LNCAP (cell line): ENCODE measurements at regions not wholly inside any gene's neighbourhood (a gene's known extent, or its start where the extent isn't known, plus 50 kb on each side); places are given as distances from the start of the nearest gene placed in this dataset.

Experiments used
- TF ChIP-seq, protein P1 (sequence below): fragments of 450-650 bp; IDR thresholded peaks from 2 replicates; pipeline ENCODE4 v1.5.1; 2017; ENCODE audit warnings: mild to moderate bottlenecking

DNA sequence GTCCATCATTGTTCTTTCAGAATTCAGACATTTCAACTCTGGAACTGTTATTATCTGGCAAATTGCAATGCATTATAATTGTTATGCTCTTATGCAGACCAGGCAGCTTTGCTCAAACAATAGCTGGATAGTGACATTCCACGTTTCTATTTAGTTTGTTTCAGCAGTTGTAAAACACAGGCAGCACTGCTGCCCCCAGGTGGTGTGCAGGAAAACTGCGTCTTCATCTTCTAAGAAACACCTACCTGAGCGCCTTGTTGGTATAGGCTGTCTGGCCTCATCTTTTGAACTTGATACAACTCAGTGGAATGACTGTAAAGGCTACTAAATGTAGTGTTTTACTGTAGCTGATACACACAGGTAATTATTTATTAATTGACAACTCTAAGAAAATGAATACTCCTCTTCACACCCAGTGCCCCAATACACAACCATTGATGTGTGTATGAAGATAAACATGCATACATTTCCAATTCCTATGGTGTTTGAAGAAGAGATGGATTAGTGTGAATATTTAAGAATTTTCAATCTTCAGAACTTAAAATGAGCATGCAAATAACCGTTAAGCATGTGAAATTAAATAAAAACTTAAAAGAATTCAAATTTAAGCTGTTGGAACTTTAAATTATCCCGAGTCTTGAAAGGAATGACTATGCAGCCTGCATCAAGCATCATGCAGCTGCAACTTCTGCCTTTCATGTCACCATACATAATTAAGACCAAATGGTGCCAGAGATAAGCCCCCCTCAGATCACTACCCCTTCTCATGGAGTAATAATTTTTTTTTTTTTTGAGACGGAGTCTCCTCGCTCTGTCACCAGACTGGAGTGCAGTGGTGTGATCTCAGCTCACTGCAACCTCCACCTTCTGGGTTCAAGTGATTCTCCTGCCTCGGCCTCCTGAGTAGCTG is 85.6 kb downstream of the CD8B2 start:
- TF ChIP-seq, protein P1, sequence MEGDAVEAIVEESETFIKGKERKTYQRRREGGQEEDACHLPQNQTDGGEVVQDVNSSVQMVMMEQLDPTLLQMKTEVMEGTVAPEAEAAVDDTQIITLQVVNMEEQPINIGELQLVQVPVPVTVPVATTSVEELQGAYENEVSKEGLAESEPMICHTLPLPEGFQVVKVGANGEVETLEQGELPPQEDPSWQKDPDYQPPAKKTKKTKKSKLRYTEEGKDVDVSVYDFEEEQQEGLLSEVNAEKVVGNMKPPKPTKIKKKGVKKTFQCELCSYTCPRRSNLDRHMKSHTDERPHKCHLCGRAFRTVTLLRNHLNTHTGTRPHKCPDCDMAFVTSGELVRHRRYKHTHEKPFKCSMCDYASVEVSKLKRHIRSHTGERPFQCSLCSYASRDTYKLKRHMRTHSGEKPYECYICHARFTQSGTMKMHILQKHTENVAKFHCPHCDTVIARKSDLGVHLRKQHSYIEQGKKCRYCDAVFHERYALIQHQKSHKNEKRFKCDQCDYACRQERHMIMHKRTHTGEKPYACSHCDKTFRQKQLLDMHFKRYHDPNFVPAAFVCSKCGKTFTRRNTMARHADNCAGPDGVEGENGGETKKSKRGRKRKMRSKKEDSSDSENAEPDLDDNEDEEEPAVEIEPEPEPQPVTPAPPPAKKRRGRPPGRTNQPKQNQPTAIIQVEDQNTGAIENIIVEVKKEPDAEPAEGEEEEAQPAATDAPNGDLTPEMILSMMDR: peak; percentile 75

DNA sequence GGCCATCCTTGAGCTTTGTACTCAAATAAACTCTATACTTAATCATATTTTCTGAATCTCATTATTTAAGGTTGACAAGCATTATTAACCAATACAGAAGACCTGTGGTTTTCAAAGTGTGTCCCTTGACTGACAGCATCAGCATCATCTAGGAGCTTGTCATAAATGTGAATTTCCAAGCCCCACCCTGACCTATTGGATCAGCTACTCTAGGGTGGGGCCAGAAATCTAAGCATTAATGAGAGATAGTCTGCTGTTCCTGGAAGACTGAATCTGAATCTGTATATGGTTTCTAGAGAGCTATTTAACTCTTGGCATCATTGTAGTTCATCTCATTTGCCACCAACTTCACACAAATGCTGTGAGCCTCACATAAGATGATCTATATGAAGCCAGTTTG is 86.6 kb downstream of the CD8B2 start:
- TF ChIP-seq, protein P1: no peak

DNA sequence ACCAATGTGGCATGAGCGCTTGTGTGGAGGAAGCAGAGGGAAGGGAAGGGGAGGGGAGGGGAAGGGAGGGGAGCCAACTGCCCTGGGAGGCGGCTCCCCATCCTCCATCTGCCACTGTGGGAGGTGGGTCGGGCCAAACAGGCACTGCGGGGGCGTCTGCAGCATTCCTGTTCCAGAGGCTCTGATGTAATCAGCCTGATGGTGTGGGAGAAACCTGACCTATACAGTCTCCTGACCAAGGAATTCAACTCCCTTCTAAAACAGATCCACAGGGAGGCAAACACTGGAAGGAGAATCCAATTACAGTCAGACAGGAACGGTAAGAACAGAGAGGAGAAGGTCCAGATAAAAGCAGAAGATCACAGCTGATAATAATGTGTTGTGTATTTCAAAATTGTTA is 88.8 kb downstream of the CD8B2 start:
- TF ChIP-seq, protein P1: no peak

DNA sequence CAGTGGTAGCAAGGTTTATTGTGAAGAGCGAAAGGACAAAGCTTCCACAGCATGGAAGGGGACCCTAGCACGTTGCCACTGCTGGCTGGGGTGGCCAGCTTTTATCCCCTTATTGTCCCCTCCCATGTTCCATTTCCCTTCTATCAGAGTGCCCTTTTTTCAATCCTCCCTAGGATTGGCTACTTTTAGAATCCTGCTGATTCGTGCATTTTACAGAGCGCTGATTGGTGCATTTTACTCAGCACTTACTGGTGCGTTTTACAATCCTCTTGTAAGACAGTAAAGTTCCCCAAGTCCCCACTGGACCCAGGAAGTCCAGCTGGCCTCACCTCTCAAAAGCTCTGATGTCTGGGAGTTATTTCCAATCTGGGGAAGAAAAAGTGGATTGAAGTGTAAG is 90.1 kb downstream of the CD8B2 start:
- TF ChIP-seq, protein P1: no peak

DNA sequence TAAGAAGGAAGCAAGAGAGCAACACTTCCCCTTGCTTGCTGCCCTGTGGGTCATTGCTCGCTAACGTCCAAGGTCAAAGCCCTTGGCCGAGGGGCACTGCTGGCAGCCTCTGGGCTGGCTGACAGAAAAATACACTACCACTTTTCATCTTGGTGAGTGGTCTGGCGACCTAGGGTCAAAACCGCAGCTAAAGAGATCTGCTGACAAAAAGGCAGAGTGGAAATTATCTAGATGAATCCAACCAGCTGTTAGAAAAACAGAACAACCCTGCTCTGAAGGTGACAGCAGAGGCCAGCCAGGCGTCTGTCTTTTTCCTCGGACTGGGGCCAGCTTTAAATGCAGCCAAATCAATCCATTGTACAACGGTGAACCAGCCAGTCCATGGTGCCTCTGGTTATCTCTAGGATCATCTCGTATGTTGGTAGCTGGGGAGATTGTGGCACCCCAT is 92.6 kb downstream of the CD8B2 start:
- TF ChIP-seq, protein P1: no peak

- TF ChIP-seq, protein P1: no peak
These were observed 93.1 kb downstream of the CD8B2 start for GRCh38 chr2:106580241-106580640.

GRCh38 chr2:106581328-106581727 is 94.2 kb downstream of the CD8B2 start:
- TF ChIP-seq, protein P1: no peak
